ENCODE measurements at regions not wholly inside any gene's neighbourhood (a gene's known extent, or its start where the extent isn't known, plus 50 kb on each side); places are given as distances from the start of the nearest gene placed in this dataset.

DNA sequence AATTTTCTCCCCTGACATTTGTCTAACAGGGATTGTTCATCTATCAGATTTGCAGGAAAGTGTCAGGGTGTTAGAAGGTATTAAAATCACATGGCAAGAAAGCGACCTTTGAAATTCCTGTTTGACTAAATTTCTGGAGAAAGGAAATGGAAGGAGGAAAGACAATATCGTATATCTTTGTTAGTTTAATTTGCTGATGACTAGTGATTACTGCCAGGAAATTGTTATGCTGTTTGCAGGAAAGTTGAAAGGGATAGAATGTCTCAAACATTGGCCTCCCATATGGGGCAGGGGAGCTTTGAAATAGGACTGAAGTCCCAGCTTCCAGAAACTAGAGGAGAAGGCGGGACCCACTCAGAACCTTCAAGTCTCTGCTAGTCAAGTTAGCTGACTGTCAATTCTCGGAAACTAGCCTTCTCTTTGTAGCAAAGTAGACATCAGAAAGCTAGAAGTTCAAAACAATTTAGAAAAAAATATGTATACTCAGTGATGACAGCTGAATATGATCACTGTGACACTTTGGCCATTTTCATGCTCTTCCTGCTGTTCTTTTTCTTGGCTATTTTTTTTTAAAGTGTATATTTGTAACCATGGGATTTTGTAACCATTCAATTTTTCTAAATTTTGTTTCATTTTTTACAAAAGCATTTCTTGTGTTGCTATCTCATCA, 53.4 kb upstream of the RALGAPA2 start:
- in situ Hi-C loops (cut with MboI; ENCODE audit: low sequenced_read_pairs) = no loop called here

DNA sequence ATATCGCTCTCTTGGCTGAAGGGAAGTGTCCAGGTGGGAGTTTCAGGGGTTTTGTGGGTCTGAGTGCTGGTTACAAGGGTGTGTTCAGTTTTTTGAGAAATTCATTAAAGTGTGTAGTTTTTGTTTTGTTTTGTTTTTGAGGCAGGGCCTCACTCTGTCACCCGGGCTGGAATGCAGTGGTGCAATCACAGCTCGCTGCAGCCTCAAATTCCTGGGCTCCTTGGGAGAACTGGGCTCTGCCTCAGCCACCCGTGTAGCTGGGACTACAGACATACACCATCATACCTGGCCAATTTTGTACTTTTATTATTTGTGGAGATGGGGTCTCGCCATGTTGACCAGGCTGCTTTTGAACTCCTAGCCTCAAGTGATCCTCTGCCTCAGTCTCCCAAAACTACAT, 51.2 kb upstream of the RALGAPA2 start:
- in situ Hi-C loops (cut with MboI; ENCODE audit: low sequenced_read_pairs) = no loop called here
